GM12874 (cell line): ENCODE measurements at regions not wholly inside any gene's neighbourhood (a gene's known extent, or its start where the extent isn't known, plus 50 kb on each side); places are given as distances from the start of the nearest gene placed in this dataset.

Source experiments
- TF ChIP-seq, protein P1 (sequence below): IDR thresholded peaks from 2 replicates; pipeline ENCODE4 v1.5.1; 2011; ENCODE audit warnings: low read depth, mild to moderate bottlenecking, control low read depth, low read length, moderate library complexity; ENCODE audit not compliant: insufficient read depth

DNA sequence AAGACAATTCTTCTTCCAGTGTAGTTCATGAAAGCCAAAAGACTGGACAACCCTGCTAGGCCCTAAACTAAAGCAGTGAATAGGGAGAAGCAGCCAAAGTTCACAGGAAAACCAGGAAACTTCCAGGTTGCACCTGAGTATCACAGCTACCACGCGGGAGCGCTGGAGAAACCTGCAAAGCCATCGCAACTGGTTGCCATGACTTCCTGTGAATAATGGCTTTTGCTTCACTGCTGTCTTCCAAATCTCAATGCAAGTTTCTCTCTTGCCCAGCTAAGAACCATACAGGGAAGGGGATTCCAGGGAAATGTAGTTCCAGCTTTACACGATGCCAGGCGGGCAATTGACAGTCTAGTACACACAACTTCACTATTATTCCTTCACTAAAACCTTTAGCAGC lies 114.1 kb downstream of the GXYLT1 start:
- TF ChIP-seq, protein P1, sequence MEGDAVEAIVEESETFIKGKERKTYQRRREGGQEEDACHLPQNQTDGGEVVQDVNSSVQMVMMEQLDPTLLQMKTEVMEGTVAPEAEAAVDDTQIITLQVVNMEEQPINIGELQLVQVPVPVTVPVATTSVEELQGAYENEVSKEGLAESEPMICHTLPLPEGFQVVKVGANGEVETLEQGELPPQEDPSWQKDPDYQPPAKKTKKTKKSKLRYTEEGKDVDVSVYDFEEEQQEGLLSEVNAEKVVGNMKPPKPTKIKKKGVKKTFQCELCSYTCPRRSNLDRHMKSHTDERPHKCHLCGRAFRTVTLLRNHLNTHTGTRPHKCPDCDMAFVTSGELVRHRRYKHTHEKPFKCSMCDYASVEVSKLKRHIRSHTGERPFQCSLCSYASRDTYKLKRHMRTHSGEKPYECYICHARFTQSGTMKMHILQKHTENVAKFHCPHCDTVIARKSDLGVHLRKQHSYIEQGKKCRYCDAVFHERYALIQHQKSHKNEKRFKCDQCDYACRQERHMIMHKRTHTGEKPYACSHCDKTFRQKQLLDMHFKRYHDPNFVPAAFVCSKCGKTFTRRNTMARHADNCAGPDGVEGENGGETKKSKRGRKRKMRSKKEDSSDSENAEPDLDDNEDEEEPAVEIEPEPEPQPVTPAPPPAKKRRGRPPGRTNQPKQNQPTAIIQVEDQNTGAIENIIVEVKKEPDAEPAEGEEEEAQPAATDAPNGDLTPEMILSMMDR, result no peak

DNA sequence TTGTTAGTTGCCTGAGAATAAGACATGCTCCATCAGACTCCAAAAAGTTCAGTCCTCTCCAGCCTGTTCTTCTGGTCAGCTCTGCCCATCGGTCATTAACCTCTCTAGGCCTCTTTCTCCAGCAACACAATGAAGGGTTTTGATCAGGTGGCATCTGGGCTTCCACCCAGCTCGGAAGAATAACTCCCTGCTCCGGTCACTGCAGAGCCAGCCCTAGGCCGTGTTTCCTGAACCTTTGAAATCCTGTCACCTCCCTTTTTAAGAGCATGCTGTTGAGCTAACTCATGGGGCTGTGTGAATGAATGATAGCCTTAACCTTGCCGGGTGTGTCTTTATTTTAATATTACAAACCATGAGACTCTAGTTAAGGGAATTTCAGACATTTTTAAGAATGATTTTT lies 117.1 kb downstream of the GXYLT1 start:
- TF ChIP-seq, protein P1, result no peak

DNA sequence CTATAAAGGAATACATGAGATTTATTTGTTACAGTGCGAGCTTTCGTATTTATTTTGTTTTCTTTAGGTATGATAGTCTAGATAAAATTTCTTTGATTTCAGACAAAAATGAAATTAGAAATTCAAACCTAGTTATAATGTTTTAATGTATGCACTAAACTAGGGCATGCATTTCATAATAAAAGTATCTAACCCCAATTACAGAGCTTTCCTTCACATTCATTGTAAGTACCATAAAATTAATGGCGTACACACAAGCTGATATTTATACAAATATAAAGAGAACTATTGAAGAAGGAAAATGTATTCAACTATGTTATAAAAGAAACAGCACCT lies 120.2 kb downstream of the GXYLT1 start:
- TF ChIP-seq, protein P1, result no peak

DNA sequence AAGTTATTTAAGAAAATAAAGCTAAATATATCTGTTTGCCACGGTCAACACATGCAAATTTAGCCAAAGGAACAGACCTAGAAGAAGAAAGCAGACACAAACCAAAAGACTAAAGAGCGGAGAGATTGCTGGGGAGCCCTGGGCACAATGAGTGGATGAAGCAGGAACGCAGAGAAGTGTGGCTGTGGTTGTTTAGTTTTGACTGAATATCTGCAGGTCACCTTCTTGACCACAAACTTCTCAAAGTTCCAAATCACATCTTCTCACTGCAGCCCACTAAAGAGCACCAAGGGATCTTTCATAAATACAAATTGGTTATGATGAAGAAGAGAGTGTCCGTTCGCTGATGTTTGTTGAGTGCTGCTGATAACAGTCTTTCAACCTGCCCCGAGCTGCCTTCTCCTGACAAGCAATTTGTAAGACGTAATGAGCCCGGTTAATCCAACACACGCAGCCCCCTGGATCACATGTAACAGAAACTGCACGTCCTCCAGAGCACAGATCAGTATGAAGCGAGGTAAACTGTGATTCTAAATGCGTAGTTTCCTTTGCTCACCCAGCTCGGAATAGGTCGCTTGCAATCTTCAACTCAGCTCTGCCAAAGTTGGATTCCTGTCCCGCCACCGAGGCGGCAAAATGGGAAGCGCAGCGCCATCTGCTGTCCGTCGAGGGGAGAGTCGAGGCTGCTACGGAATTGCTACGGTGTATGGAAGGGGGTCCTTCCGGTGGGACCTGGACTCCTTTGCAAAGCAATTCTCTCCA lies 120.8 kb downstream of the GXYLT1 start:
- TF ChIP-seq, protein P1, result peak; percentile 90

DNA sequence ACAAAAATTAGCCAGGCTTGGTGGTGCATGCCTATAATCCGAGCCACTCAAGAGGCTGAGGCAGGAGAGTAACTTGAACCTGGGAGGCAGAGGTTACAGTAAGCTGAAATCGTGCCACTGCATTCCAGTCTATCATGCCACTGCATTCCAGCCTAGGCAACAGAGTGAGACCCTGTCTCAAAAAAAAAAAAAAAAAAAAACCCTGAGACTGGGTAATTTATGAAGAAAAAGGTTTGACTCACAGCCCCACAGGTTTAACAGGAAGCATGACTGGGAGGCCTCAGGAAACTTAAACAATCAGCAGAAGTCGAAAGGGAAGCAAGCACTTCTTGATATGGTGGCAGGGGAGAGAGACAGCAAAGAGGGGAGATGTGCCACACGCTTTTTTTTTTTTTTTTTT lies 123.2 kb downstream of the GXYLT1 start:
- TF ChIP-seq, protein P1, result no peak

DNA sequence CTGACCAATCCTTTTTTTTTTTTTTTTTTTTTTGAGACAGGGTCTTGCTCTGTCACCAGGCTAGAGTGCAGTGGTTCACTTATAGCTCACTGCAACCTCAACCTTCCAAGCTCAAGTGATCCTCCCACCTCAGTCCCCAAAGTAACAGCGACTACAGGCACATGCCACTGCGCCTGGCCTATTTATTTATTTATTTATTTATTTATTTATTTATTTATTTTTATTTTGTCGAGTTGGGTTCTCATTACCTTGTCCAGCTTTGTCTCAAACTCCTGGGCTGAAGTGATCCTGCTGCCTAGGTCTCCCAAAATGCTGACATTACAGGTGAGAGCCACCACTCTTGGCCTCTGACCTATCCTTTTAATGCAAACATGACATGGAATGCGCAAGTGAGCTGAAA lies 124.4 kb downstream of the GXYLT1 start:
- TF ChIP-seq, protein P1, result no peak

DNA sequence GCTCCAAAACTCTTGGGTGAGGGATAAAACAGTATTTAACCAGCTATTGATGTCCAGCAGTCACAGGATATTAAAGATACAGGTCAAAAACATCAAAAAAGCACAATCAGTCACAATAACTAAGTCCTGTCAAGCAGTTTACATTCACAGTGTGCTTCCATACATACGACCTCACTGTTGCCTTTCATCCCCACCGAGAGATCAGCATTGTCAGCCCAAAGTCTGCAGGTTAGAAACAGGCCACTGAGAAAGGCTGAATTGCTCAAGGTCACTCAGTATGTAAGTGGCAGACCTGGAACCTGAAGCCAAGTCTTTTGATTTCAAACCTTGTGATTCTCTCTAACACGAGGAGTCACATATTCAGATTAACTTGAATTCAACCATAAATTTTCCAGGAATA lies 124.9 kb downstream of the GXYLT1 start:
- TF ChIP-seq, protein P1, result no peak

DNA sequence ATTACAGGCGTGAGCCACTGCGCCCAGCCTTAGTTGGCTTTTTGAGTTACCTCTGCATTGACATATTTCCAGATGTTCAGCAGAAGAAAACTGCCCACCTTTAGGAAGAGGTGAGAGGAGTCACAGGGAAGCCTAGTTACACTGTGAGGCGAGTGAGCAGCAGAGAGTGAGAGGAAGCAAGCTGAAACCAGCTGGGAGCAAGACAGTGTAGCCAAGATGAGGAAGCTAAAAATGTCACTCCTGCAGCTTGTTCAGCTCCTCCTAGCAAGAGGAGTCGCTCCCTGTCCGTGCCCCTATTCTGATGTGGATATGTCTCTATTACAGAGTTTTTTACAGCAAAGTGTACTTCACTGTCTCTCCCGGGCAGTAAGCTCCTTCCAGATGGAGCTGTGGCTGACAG lies 127.6 kb downstream of the GXYLT1 start:
- TF ChIP-seq, protein P1, result no peak
